EL (cell line): ENCODE measurements at regions not wholly inside any gene's neighbourhood (a gene's known extent, or its start where the extent isn't known, plus 50 kb on each side); places are given as distances from the start of the nearest gene placed in this dataset.
"Not testable (repeated sequence)": the region's sequence is repeated elsewhere in the genome, so short reads cannot be mapped to it uniquely, and the experiment has no call there.

Experiments
- DNase-seq: peaks from one replicate; pipeline ENCODE4 v3.0.0-alpha.2; 2016

DNA sequence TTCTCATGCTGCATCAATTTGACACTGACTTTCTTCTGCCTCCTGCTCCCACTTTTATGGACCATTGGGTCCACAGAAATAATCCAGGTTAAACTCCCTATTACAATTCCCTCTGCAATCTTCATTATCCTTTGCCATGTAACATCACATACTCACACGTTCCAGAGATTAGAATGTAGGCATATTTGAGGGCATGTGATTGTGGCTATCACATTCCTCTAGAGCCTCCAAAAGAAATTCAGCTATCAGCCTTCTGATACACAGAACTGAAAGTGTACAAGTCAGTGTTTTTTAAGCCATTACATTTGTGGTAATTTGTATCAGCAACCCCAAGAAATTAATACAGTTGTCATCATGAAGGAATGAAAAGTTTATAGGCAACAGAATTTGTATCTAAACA, 892.4 kb downstream of the RPS29 start:
- no peak for DNase-seq

DNA sequence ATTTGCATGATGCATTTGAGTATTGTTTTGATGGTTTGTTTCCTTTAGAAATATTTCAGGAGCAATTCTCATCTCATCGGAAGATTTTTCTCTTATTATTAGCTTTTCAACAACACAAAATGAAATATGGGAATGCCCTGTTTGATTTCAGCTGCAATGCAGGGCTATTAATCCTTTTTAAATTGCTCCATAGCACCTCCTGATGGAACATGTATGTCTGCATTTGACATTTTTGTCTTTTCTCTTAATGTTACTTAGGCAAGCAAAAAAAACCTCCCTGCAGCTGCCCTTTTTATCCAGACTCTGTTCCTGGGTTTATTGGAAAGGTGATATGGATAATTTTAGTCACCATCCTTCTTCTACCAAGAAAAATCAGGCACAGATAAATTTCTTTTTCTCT, 895.8 kb downstream of the RPS29 start:
- no peak for DNase-seq

DNA sequence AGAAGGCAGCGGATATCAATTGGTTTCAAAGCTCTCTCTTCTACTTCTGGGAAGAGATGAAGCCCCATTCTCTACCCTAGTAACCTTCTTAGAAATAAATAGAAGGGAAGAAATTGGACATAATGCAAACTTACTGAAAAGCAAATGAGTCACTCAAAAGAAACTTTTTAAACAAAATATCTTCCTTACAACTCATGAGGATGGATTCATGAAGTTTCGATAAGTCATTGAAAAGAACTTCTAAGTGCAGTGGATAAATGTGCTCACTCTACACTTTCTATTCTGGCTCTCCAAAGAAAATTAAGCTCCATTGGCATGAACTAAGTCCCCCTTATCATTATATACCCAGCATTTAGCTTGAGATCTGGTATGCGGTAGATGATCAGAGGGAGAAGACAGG, 899.5 kb downstream of the RPS29 start:
- DNase-seq = no peak

DNA sequence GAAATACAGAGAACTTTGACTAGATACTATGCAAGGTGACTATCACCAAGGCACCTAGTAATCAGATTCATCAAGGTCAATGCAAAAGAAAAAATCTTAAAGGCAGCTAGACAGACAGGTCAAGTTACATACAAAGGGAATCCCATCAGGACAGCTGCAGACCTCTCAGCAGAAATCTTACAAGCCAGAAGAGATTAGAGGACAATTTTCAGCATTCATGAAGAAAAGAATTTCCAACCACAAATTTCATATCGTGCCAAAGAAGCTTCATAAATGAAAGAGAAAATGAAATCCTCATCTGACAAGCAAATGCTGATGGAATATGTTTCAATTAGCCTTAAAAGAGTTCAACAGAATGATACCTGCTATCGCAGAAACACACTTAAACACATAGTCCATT, 913.7 kb downstream of the RPS29 start:
- no peak for DNase-seq

DNA sequence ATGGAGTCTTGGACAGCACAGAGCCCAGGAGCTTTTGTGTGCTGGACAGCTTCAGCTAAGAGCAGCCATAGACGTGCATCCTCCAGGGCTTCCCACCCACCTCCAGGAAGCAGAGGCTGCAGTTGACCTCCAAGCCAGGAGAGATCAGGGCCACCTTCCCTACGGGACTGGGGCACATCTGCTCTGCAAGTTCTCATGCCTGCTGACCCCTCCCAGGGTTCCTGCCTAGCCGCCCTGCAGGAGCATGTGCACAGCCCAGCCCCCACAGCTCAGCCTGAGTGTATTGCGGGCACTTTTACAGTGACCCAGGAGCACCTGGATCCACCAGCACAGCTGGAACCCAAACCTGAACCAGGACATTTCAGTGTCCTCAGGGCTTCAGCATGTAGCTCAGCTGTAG, 915.2 kb downstream of the RPS29 start:
- no peak for DNase-seq

DNA sequence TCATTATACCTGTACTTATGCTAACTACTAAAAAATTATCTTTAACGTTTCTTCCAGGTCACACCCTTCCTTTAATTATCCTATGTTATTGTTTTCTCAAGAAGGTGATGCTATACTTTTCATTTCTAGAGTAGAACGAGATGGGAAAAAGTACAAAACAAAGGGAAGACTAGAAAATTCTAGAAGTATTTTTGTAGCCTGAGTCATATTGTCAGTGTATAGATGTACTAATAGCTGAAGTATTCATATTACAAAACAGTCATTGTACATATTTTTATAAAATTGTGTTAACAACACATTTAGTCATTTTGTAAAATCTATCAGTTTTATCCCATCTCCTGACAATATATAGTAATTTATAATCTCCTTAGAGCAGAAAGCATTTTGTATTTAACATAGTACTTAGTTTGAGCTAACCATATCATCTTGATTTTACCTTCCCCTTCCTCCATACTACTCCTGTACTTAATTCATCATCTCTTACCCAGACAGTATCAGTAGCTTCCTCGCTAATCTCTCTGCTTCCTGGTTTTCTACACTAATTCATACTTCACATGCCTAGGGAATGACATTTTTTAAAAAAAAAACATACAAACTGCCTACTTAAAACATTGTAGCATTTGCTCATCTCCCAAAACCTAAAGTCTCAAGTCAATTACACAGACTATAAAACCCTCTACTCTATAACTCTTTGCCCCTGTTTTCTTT, 920.9 kb downstream of the RPS29 start:
- DNase-seq = no peak

DNA sequence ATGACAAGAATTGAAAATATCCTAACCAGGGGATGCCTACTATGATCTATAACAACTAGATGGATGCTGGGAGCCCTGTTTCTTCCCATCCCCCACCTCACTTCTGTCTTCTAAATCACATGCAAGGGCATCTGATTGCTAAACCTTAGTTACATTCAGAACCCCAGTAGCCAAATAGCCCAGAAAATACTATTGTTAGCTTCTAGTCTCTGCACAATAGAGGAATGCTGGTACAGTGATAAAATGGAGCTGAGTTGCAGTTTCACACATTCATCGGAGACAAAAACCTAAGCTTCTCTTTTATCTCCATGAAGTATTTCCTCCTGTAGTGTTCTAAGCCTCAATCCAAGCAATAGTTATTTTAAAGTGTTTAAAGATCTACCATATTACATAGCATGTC, 942.9 kb downstream of the RPS29 start:
- no peak for DNase-seq

DNA sequence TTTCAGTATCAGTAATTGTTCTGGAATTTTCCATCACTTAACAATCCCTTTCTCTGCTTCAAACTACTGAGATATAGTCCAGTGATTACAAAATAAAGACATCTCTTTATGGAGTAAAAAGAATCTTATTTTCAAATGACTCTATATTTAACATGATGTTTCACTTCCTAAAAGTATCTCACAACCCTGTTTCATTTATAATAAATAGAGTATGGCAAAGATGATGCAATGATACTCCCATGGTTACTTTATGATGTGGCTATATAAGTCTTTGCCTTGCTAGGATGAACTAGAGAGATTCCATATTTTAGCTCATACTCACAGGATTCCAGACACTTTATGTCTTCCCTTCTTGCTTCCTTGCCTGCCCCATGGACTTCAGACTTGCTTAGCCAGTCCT, 953.5 kb upstream of the MDGA2 start:
- no peak for DNase-seq

DNA sequence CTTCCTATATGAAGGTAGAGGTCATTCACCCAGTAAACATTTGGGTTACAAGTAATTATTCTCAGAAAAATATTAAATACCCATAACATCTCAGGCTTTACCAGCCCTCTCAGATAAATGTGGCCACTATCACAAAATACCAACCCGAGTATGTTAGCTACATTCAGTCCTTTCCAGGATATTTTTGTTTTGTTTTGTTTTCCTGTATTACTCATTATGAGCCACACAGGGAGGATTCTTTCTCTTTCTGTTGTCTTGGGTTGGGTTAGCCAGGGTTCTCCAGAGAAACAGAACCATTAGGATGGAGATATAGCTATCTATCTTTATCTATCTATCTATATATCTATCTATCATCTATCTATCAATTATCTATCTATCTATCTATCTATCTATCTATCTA, 947.6 kb upstream of the MDGA2 start:
- DNase-seq = no peak

DNA sequence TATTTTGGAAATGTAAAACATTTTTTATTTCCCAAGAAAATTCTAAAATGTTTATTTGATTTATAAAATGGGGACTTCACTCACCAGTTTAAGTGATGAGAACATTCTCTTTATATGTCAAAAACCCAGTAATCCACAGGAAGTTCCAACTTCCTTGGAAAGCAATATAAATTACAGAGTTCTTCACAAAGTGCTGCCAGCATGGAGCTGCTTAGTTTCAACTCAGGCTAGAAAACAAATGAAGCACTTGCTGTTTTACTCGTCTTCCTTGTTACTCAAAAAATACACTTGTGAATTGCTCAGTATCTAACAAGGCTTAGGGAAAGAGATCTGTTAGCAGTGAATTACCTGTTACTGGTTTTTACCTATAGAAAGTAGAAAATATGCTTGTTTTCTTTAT, 942.7 kb upstream of the MDGA2 start:
- DNase-seq = no peak

DNA sequence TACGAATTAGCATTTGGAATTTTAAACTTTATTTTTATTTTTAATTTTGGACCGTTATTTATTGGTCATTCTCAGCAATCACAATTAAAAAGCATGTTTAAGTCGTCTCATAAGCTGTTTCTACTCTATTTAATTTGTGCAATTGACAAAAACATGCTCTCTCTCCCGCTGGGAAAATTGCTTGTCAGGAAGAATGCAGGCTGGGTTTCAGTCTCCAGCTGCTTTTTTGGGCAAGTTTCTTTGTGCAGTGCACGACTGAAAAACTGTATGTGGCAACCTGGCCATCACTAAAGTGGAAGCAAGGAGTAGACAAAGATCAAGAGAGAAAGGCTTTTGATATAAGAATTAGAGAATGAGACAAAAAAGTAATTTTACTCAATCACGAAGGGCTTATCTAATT, 941.5 kb upstream of the MDGA2 start:
- DNase-seq = no peak

DNA sequence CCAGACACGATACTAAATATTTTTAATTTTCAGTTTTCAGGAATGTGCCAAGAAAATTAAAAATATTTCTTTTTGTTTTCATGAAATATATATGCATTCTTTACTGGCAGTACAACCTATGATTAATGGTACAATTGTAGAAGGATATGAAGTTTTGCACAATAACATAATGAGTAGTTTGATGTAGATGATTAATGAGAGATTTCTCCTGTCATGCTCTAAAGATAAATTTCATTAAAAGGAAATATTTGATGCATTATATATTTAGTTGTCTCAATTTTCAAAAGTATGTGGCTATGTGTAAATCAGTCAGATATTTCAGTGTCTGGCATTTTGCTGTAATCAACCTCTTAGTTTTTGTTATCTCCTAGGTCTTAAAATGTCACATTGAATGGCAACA, 940.2 kb upstream of the MDGA2 start:
- no peak for DNase-seq

DNA sequence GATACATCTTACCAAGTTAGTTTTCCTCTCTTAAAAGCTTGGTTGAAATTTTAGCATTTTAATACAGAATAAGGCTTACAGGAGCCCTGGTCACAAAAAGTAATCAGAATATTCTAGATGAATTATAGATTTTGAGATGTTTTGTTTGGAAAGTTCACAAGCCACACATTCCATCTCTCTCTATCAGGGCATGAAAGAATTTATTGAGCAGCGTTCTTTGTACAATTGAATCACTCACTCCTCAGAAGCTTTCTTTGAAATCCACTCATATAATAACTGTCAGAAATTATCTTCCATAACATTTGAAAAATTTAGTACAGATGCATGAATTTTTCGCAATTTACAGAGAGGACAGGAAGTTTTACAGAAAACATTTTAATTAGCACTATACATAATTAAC, 938.6 kb upstream of the MDGA2 start:
- no peak for DNase-seq

DNA sequence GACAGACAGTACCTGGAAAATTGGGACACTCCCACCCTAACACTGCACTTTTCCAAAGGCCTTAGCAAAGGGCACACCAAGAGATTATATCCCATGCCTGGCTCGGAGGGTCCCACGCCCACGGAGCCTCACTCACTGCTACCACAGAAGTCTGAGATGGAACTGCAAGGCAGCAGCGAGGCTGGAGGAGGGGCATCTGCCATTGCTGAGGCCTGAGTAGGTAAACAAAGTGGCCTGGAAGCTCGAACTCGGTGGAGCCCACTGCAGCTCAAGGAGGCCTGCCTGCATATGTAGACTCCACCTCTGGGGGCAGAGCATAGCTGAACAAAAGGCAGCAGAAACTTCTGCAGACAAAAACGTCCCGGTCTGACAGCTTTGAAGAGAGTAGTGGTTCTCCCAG, 931.6 kb upstream of the MDGA2 start:
- not testable (repeated sequence) for DNase-seq

DNA sequence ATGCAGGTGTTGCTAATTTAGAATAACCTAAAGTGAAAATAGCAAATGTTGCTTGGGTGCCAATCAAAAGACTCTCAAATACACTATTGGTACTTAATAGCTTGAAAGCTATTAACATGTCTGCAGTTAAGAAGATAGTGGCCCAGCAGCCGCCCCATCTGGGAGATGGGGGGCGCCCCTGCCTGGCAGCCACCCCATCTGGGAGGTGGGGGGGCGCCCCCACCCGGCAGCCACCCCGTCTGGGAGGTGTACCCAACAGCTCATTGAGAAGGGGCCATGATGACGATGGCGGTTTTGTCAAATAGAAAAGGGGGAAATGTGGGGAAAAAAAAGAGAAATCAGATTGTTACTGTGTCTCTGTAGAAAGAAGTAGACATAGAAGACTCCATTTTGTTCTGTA, 923.1 kb upstream of the MDGA2 start:
- DNase-seq = no peak

DNA sequence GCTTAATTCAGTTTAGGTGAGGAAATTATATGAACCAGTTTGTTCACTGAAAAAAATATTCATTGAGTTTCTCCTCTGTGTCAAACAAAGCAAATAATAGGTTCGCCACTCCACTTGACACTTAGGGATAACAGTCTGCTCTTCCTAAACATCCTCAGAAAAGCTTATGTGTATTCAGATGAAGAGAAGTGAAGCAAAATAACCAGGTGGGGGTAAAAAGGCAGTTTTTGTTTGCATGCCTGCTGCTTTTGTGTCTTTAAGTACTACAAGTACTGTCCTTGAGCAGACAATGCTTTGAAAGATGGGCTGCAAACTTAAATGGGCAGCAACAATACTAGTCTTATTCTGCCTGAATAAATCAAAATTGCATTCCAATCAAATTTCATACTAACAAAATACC, 910.7 kb upstream of the MDGA2 start:
- DNase-seq = no peak

DNA sequence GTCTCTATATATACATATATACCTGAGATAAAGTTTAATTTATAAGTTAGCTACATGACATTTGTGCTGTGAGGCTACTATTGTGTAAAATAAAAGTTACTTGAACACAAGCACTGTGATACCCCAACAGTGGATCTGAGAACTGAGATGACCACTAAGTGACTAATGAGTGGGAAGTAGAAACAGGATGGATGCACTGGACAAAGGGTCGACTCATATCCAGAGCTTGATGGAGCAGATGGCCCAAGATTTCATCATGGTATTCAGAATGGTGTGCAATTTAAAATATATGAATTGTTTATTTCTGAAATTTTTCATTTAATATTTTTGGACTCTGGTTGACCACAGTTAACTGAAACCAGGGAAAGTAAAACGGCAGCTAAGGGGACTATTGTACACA, 908.6 kb upstream of the MDGA2 start:
- DNase-seq = no peak

DNA sequence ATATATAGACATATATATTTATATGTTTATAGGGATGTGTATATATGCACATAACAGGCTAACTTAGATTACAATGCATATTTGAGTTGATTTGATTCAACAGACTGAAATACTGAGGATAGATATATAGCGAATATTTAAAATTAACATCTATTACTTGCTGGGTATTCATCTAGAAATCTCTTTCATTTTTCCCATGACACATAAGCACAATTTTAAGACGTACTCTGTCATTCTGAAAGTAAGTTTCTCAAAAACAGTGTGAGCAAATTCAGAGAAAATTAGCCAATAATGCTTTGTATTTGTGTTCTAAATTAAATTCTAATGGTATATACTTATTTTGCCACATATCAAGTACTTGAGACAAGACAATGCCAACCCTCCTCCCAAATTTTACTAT, 907.5 kb upstream of the MDGA2 start:
- no peak for DNase-seq

DNA sequence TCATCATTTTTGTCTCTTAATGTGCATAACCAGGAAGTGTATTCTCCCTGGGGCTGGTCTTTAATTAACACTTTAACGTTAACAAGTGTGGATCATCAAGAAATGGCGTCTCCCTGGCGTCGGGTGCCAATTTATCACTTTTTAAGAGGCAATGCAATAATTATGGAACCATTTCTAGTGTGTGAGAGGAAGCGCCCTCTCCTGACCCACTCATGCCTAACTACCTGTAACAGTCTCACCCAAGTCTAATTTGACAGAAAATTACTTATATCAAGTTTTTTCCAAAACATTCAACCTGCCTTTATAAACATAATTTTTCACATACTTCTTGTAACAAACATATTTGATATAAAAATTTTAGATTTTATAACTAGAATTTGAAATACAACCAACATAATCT, 905.3 kb upstream of the MDGA2 start:
- no peak for DNase-seq

DNA sequence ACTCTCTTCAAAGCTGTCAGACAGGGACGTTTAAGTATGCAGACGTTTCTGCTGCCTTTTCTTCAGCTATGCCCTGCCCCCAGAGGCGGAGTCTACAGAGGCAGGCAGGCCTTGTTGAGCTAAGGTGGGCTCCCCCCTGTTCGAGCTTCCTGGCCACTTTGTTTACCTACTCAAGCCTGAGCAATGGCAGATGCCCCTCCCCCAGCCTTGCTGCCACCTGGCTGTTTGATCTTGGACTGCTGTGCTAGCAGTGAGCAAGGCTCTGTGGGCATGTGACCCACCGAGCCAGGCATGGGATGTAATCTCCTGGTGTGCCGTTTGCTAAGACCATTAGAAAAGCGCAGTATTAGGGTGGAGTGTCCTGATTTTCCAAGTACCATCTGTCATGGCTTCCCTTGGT, 900.4 kb upstream of the MDGA2 start:
- no peak for DNase-seq

DNA sequence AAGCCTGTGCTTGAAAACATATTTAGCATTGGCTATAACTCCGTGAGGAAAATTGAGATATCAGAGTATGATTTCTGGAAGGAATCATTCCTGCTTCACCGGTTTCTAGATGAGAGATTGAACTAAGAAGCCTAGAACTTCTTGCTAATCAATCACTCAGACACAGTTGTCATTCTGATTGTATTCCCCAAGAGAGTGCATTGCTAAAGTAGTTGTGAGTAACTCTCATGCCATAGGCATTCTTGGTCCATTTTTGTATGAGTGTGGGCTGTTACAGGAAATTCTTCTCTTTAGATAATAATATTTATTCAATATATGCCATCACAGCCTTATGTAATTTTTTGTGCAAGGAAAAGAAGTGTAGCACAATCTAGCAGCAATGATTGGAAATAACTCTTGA, 893.3 kb upstream of the MDGA2 start:
- DNase-seq = no peak

DNA sequence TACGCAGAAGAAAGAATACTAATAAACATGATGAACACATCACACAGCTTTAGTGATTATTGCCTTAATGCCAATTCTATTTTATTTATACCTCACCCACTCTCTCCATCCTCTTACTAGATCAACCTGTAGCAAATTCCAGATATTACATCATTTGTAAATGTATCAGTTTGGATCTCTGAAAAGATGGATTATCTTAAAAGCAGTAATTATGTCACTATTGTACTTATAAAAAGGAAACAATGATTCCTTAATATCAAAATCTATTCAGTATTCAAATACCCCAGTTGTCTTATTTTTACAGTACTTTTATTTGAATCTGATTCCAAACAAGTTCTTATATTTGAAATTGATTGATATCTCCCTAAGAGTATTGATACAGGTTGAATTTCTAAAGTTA, 892.8 kb upstream of the MDGA2 start:
- DNase-seq = no peak

DNA sequence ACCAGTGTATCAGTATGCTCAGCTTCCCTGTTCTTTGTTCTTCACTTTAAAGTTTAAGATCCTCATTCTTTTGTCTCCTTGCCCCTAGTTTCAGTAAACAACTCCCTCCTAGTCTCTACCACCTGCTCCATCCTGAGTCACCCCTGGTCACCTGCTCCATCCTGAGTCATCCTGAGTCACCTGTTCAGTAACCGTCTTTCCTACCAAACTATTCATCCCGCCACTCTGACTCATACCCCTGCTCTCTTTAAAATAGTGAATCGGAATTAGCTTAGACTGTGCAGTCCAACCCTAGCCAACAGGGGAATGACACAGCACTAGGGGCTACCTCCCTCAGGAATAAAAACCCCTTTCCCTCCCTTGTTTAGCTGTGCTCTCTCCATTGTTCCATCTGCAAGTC, 888.1 kb upstream of the MDGA2 start:
- no peak for DNase-seq

DNA sequence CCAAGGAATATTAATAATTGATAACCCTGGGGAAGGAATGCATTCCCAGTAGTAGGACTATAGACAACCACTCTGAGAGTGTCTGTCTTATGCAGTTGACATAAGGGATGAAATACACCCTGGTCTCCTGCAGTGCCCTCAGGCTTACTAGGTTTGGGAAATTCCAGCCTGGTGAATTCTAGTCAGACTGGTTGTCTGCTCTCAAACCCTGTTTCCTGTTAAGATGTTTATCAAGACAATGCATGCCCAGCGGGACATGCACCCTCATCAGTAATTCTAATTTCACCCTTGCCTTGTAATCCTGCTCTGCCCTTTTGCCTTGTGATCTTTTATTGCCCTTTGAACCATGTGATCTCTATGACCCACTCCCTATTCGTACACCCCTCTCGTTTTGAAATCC, 886.0 kb upstream of the MDGA2 start:
- DNase-seq = not testable (repeated sequence)

DNA sequence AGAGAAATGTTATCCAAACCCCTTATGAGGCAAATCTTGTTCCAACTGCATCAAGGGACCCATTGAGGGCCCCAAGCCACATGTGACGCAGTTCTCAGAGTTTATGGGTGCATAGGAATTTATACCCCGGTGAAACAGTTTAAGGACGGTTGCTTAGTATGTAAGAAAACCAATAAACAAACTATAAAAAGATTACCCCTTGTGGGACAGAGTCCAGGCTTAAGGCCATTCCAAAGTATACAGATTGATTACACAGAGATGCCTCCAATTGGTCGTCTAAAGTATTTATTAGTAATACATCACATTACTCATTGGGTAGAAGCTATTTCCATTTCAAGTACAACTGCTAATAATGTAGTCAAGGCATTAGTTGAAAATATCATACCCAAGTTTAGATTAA, 885.0 kb upstream of the MDGA2 start:
- DNase-seq = no peak

DNA sequence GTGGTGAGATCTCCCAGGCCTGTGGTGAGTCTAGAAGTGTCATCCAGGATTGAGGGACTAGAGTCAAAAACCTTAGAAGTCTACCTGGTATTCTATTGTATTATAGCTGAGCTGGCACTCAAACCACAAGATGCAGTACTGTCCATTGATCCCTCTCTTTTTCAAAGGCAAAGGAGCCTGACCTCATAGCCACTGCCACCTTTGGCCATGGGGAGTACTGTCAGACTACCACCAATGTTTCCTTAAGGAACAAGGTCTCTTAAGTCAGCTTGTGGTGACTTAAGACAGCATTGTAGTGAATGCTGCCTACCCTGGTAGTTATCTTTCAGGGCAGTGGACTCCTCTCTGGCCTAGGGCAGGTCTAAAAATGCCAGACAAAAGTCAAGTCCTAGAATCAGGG, 878.0 kb upstream of the MDGA2 start:
- no peak for DNase-seq
